Activated T-helper 2 cell treated with anti-CD3 and anti-CD28 coated beads, Interferon-gamma antibody, Interleukin-2, Interleukin-4, amounts not matched to agents 10 μg/mL and 5 μg/mL and 100 μg/mL, durations not matched to agents 14 hours and 24 hours and 36 hours (primary cell): ENCODE measurements at regions not wholly inside any gene's neighbourhood (a gene's known extent, or its start where the extent isn't known, plus 50 kb on each side); places are given as distances from the start of the nearest gene placed in this dataset.
"Not testable (repeated sequence)": the region's sequence is repeated elsewhere in the genome, so short reads cannot be mapped to it uniquely, and the experiment has no call there.

Source experiments
- DNase-seq: peaks from one replicate; pipeline ENCODE4 v3.0.0; 2021; ENCODE audit warnings: low spot score
- H3K27ac Mint-ChIP-seq: one replicate; pipeline ENCODE4 v1.8.0; 2021; ENCODE audit warnings: mixed read lengths
- H3K27me3 Mint-ChIP-seq: one replicate; pipeline ENCODE4 v1.8.0; 2021; ENCODE audit warnings: low read depth, mixed read lengths
- H3K36me3 Mint-ChIP-seq: one replicate; pipeline ENCODE4 v1.8.0; 2021; ENCODE audit warnings: low read depth, mixed read lengths
- H3K4me1 Mint-ChIP-seq: one replicate; pipeline ENCODE4 v1.8.0; 2021; ENCODE audit warnings: low read depth, mixed read lengths
- H3K4me3 Mint-ChIP-seq: one replicate; pipeline ENCODE4 v1.8.0; 2021; ENCODE audit warnings: low read depth, mild to moderate bottlenecking, moderate library complexity, mixed read lengths
- H3K9me3 Mint-ChIP-seq: one replicate; pipeline ENCODE4 v1.8.0; 2021; ENCODE audit warnings: mixed read lengths
- intact Hi-C: fragments of 100-400 bp; cut with micrococcal nuclease; formaldehyde crosslinking; loops from one replicate; pipeline ENCODE4 v1.15.1; 2023

GRCh38 chr3:30475809-30476178 lies 130.6 kb upstream of the TGFBR2 start:
- no peak for DNase-seq
- Mint-ChIP-seq H3K9me3 (peaks cover 12% of the 10 kb centered on the region), H3K4me3 (no peak overlapping the region), H3K4me1 (peaks cover 32% of the 10 kb centered on the region), H3K27ac (no peak overlapping the region), H3K27me3 (no peaks in the 10 kb centered on the region), H3K36me3 (peaks cover 10% of the 10 kb centered on the region)
- intact Hi-C loops, result loop anchor here (5.0 kb wide), 1 partner anchor 127 kb away; no protein-coding TSS in a partner anchor

GRCh38 chr3:30476368-30477084 lies 129.9 kb upstream of the TGFBR2 start:
- DNase-seq, result no peak
- peaks cover 12% of the 10 kb centered on the region for H3K9me3 Mint-ChIP-seq
- peaks cover 28% of the 10 kb centered on the region for H3K4me1 Mint-ChIP-seq
- H3K4me3 Mint-ChIP-seq, result no peak overlapping the region
- H3K27ac Mint-ChIP-seq, result no peak overlapping the region
- no peaks in the 10 kb centered on the region for H3K27me3 Mint-ChIP-seq
- H3K36me3 Mint-ChIP-seq, result peaks cover 10% of the 10 kb centered on the region
- intact Hi-C loops, result loop anchor here (5.0 kb wide), 1 partner anchor 126 kb away; no protein-coding TSS in a partner anchor

GRCh38 chr3:30477149-30477921 lies 129.1 kb upstream of the TGFBR2 start:
- intact Hi-C loops, result loop anchor here (5.0 kb wide), 1 partner anchor 125 kb away; no protein-coding TSS in a partner anchor
- Mint-ChIP-seq H3K36me3 (peaks cover 10% of the 10 kb centered on the region), H3K9me3 (peaks cover 12% of the 10 kb centered on the region), H3K27ac (no peak overlapping the region), H3K27me3 (no peaks in the 10 kb centered on the region), H3K4me3 (no peak overlapping the region), H3K4me1 (peaks cover 28% of the 10 kb centered on the region)
- no peak for DNase-seq

- peaks cover 23% of the 10 kb centered on the region for H3K4me1 Mint-ChIP-seq
- DNase-seq, H3K27me3 Mint-ChIP-seq, H3K27ac Mint-ChIP-seq, H3K36me3 Mint-ChIP-seq, H3K4me3 Mint-ChIP-seq: not testable (repeated sequence)
- H3K9me3 Mint-ChIP-seq, result peaks cover 15% of the 10 kb centered on the region
- intact Hi-C loops, result loop anchor here (5.0 kb wide), 1 partner anchor 123 kb away; no protein-coding TSS in a partner anchor
These were observed 126.7 kb upstream of the TGFBR2 start for GRCh38 chr3:30479737-30480136.

GRCh38 chr3:30480156-30480555 lies 126.2 kb upstream of the TGFBR2 start:
- intact Hi-C loops, H3K27me3 Mint-ChIP-seq, H3K36me3 Mint-ChIP-seq, H3K27ac Mint-ChIP-seq, H3K4me3 Mint-ChIP-seq, DNase-seq: not testable (repeated sequence)
- peaks cover 19% of the 10 kb centered on the region for H3K4me1 Mint-ChIP-seq
- peaks cover 15% of the 10 kb centered on the region for H3K9me3 Mint-ChIP-seq

GRCh38 chr3:30480587-30480986 lies 125.8 kb upstream of the TGFBR2 start:
- no peak overlapping the region for H3K27ac Mint-ChIP-seq
- no peak overlapping the region for H3K4me3 Mint-ChIP-seq
- intact Hi-C loops, result no loop called here
- H3K9me3 Mint-ChIP-seq, result peaks cover 15% of the 10 kb centered on the region
- no peak for DNase-seq
- H3K27me3 Mint-ChIP-seq, result no peaks in the 10 kb centered on the region
- H3K4me1 Mint-ChIP-seq, result peaks cover 15% of the 10 kb centered on the region
- H3K36me3 Mint-ChIP-seq, result peaks cover 4% of the 10 kb centered on the region

- Mint-ChIP-seq H3K4me1 (peaks cover 13% of the 10 kb centered on the region), H3K27me3 (no peaks in the 10 kb centered on the region), H3K36me3 (peaks cover 4% of the 10 kb centered on the region), H3K27ac (no peak overlapping the region), H3K4me3 (no peak overlapping the region), H3K9me3 (peaks cover 15% of the 10 kb centered on the region)
- intact Hi-C loops, result no loop called here
- DNase-seq, result no peak
These were observed 125.2 kb upstream of the TGFBR2 start for GRCh38 chr3:30481241-30481640.

GRCh38 chr3:30484229-30484628 lies 122.2 kb upstream of the TGFBR2 start:
- H3K4me1 Mint-ChIP-seq, H3K27ac Mint-ChIP-seq, H3K36me3 Mint-ChIP-seq, H3K27me3 Mint-ChIP-seq, H3K4me3 Mint-ChIP-seq, intact Hi-C loops, DNase-seq: not testable (repeated sequence)
- H3K9me3 Mint-ChIP-seq, result peaks cover 19% of the 10 kb centered on the region

GRCh38 chr3:30486368-30486767 lies 120.0 kb upstream of the TGFBR2 start:
- Mint-ChIP-seq H3K36me3 (no peaks in the 10 kb centered on the region), H3K27ac (no peak overlapping the region), H3K9me3 (peaks cover 20% of the 10 kb centered on the region), H3K4me3 (no peak overlapping the region), H3K27me3 (no peaks in the 10 kb centered on the region), H3K4me1 (no peaks in the 10 kb centered on the region)
- intact Hi-C loops, result no loop called here
- no peak for DNase-seq

GRCh38 chr3:30488070-30488756 lies 118.2 kb upstream of the TGFBR2 start:
- Mint-ChIP-seq H3K36me3 (no peaks in the 10 kb centered on the region), H3K4me3 (no peak overlapping the region), H3K27me3 (peaks cover 2% of the 10 kb centered on the region), H3K27ac (no peak overlapping the region), H3K9me3 (peaks cover 16% of the 10 kb centered on the region), H3K4me1 (no peaks in the 10 kb centered on the region)
- intact Hi-C loops, result no loop called here
- no peak for DNase-seq

GRCh38 chr3:30492322-30493192 lies 113.8 kb upstream of the TGFBR2 start:
- H3K27me3 Mint-ChIP-seq, result peaks cover 2% of the 10 kb centered on the region
- peaks cover 8% of the 10 kb centered on the region for H3K4me1 Mint-ChIP-seq
- intact Hi-C loops, result no loop called here
- no peak overlapping the region for H3K27ac Mint-ChIP-seq
- no peak for DNase-seq
- peaks cover 16% of the 10 kb centered on the region for H3K9me3 Mint-ChIP-seq
- no peaks in the 10 kb centered on the region for H3K36me3 Mint-ChIP-seq
- H3K4me3 Mint-ChIP-seq, result no peak overlapping the region

- no peak overlapping the region for H3K4me3 Mint-ChIP-seq
- H3K27me3 Mint-ChIP-seq, result peaks cover 2% of the 10 kb centered on the region
- no peak for DNase-seq
- H3K36me3 Mint-ChIP-seq, result no peaks in the 10 kb centered on the region
- H3K4me1 Mint-ChIP-seq, result peaks cover 8% of the 10 kb centered on the region
- intact Hi-C loops, result no loop called here
- no peak overlapping the region for H3K27ac Mint-ChIP-seq
- peaks cover 11% of the 10 kb centered on the region for H3K9me3 Mint-ChIP-seq
These were observed 112.5 kb upstream of the TGFBR2 start for GRCh38 chr3:30493911-30494311.
